Activated B cell treated with CpG ODN at 0.5 μM for 24 hours (primary cell): ENCODE measurements at regions not wholly inside any gene's neighbourhood (a gene's known extent, or its start where the extent isn't known, plus 50 kb on each side); places are given as distances from the start of the nearest gene placed in this dataset.

Experiments used
- ATAC-seq: fragments of 200-7000 bp; cut with Tn5 transposase; one replicate; pipeline ENCODE4 v1.10.0; 2021; ENCODE audit warnings: low read depth, mild to moderate bottlenecking, moderate library complexity
- CTCF ChIA-PET: fragments of 350-600 bp; sonication (Branson Sonifier 250); formaldehyde crosslinking; loops from one replicate; lab custom pipeline; 2021; ENCODE audit warnings: antibody characterized with exemption; lab: Charles Lee
- POLR2A ChIA-PET: fragments of 350-600 bp; sonication (Branson Sonifier 250); formaldehyde crosslinking; loops from one replicate; lab custom pipeline; 2021; ENCODE audit warnings: antibody characterized with exemption; lab: Charles Lee
- DNase-seq: peaks from one replicate; pipeline ENCODE4 v3.0.0; 2022
- H3K27ac Mint-ChIP-seq: one replicate; pipeline ENCODE4 v1.8.0; 2020; ENCODE audit warnings: mixed read lengths
- H3K27me3 Mint-ChIP-seq: one replicate; pipeline ENCODE4 v1.8.0; 2021; ENCODE audit warnings: mixed read lengths
- H3K36me3 Mint-ChIP-seq: one replicate; pipeline ENCODE4 v1.8.0; 2021; ENCODE audit warnings: low read depth, mixed read lengths
- H3K4me1 Mint-ChIP-seq: one replicate; pipeline ENCODE4 v1.8.0; 2021; ENCODE audit warnings: mixed read lengths
- H3K4me3 Mint-ChIP-seq: one replicate; pipeline ENCODE4 v1.8.0; 2020; ENCODE audit warnings: mild to moderate bottlenecking, mixed read lengths
- H3K9me3 Mint-ChIP-seq: one replicate; pipeline ENCODE4 v1.8.0; 2020; ENCODE audit warnings: mixed read lengths
- CTCF ChIP-seq: fragments of 200-600 bp; IDR thresholded peaks from one replicate; pipeline ENCODE4 v1.8.0; 2022; ENCODE audit warnings: antibody characterized with exemption, mild to moderate bottlenecking
- intact Hi-C: fragments of 100-400 bp; cut with micrococcal nuclease; formaldehyde crosslinking; loops from one replicate; pipeline ENCODE4 v1.15.1; 2024

- ChIA-PET POLR2A (no interaction called here), CTCF (no interaction called here)
- intact Hi-C loops, result no loop called here
- Mint-ChIP-seq H3K27me3 (no peaks in the 10 kb centered on the region), H3K36me3 (no peaks in the 10 kb centered on the region), H3K27ac (no peak overlapping the region), H3K4me3 (no peak overlapping the region), H3K9me3 (peaks cover 16% of the 10 kb centered on the region), H3K4me1 (no peaks in the 10 kb centered on the region)
- ATAC-seq (no peak), DNase-seq (no peak)
- no peak for TF ChIP-seq CTCF
These were observed 1037.5 kb downstream of the TBL1XR1 start for GRCh38 chr3:176159796-176160195.

GRCh38 chr3:176155012-176155411 lies 1042.3 kb downstream of the TBL1XR1 start:
- Mint-ChIP-seq H3K27me3 (no peaks in the 10 kb centered on the region), H3K9me3 (peaks cover 9% of the 10 kb centered on the region), H3K4me1 (no peaks in the 10 kb centered on the region), H3K4me3 (no peak overlapping the region), H3K27ac (no peak overlapping the region), H3K36me3 (no peaks in the 10 kb centered on the region)
- intact Hi-C loops, result no loop called here
- CTCF ChIA-PET, result no interaction called here
- DNase-seq (no peak), ATAC-seq (no peak)
- no peak for TF ChIP-seq CTCF
- POLR2A ChIA-PET, result no interaction called here

GRCh38 chr3:176149567-176149966 lies 1047.7 kb downstream of the TBL1XR1 start:
- no peak overlapping the region for H3K27ac Mint-ChIP-seq
- CTCF ChIA-PET, result no interaction called here
- POLR2A ChIA-PET, result no interaction called here
- ATAC-seq, result no peak
- no peak for DNase-seq
- H3K4me3 Mint-ChIP-seq, result no peak overlapping the region
- TF ChIP-seq CTCF, result no peak
- H3K9me3 Mint-ChIP-seq, result no peaks in the 10 kb centered on the region
- intact Hi-C loops, result no loop called here
- H3K36me3 Mint-ChIP-seq, result no peaks in the 10 kb centered on the region
- H3K27me3 Mint-ChIP-seq, result no peaks in the 10 kb centered on the region
- H3K4me1 Mint-ChIP-seq, result no peaks in the 10 kb centered on the region

GRCh38 chr3:176147251-176147650 lies 1050.0 kb downstream of the TBL1XR1 start:
- intact Hi-C loops, result no loop called here
- TF ChIP-seq CTCF, result no peak

GRCh38 chr3:176141837-176142236 lies 1055.4 kb downstream of the TBL1XR1 start:
- H3K27ac Mint-ChIP-seq, result no peak overlapping the region
- ChIA-PET POLR2A (no interaction called here), CTCF (no interaction called here)
- H3K27me3 Mint-ChIP-seq, result no peaks in the 10 kb centered on the region
- ATAC-seq, result no peak
- intact Hi-C loops, result no loop called here
- H3K9me3 Mint-ChIP-seq, result peaks cover 12% of the 10 kb centered on the region
- no peak for DNase-seq
- no peak overlapping the region for H3K4me3 Mint-ChIP-seq
- H3K4me1 Mint-ChIP-seq, result no peaks in the 10 kb centered on the region
- no peak for TF ChIP-seq CTCF
- no peaks in the 10 kb centered on the region for H3K36me3 Mint-ChIP-seq

More at GRCh38 chr3:176147251-176147650, 1050.0 kb downstream of the TBL1XR1 start:
- ATAC-seq, result no peak
- H3K36me3 Mint-ChIP-seq, result no peaks in the 10 kb centered on the region
- no peaks in the 10 kb centered on the region for H3K4me1 Mint-ChIP-seq
- no peak overlapping the region for H3K27ac Mint-ChIP-seq
- DNase-seq, result no peak
- no peaks in the 10 kb centered on the region for H3K27me3 Mint-ChIP-seq
- ChIA-PET POLR2A (no interaction called here), CTCF (no interaction called here)
- H3K4me3 Mint-ChIP-seq, result no peak overlapping the region
- peaks cover 3% of the 10 kb centered on the region for H3K9me3 Mint-ChIP-seq
